RCC 7860 (cell line): ENCODE measurements at regions not wholly inside any gene's neighbourhood (a gene's known extent, or its start where the extent isn't known, plus 50 kb on each side); places are given as distances from the start of the nearest gene placed in this dataset.
A peak's percentile ranks its signal among the peaks of the same experiment; 100 is the strongest.

Experiments
- DNase-seq: peaks from one replicate; pipeline ENCODE4 v3.0.0-alpha.2; 2015; ENCODE audit warnings: low spot score
- FAIRE-seq: peaks from 2 replicates; lab custom pipeline; 2012; peaks lifted over from hg19 to GRCh38; lab: Jason Lieb, UNC

- FAIRE-seq (no peak), DNase-seq (no peak)
Measured at GRCh38 chr2:7824211-7824610, 857.6 kb upstream of the ID2 start.

GRCh38 chr2:7825591-7826312 lies 856.1 kb upstream of the ID2 start:
- FAIRE-seq (peak; percentile 22), DNase-seq (peak; percentile 87)

- FAIRE-seq (no peak), DNase-seq (no peak)
Measured at GRCh38 chr2:7826656-7827055, 855.2 kb upstream of the ID2 start.

GRCh38 chr2:7829241-7829640 lies 852.6 kb upstream of the ID2 start:
- DNase-seq (no peak), FAIRE-seq (no peak)

- FAIRE-seq (no peak), DNase-seq (no peak)
Measured at GRCh38 chr2:7830616-7831015, 851.2 kb upstream of the ID2 start.

GRCh38 chr2:7835151-7835550 lies 846.7 kb upstream of the ID2 start:
- DNase-seq, result no peak
- no peak for FAIRE-seq

GRCh38 chr2:7835693-7836680 lies 845.9 kb upstream of the ID2 start:
- no peak for DNase-seq
- no peak for FAIRE-seq

GRCh38 chr2:7837237-7837760 lies 844.6 kb upstream of the ID2 start:
- FAIRE-seq, result no peak
- DNase-seq, result no peak

GRCh38 chr2:7838669-7839068 lies 843.2 kb upstream of the ID2 start:
- FAIRE-seq, result no peak

GRCh38 chr2:7840651-7841380 lies 841.0 kb upstream of the ID2 start:
- DNase-seq (no peak), FAIRE-seq (no peak)

More at GRCh38 chr2:7838669-7839068, 843.2 kb upstream of the ID2 start:
- no peak for DNase-seq

- no peak for DNase-seq
- FAIRE-seq, result no peak
Measured at GRCh38 chr2:7841751-7842150, 840.1 kb upstream of the ID2 start.

- no peak for FAIRE-seq
- no peak for DNase-seq
Measured at GRCh38 chr2:7844414-7844965, 837.4 kb upstream of the ID2 start.

GRCh38 chr2:7845332-7845731 lies 836.5 kb upstream of the ID2 start:
- DNase-seq, result no peak
- no peak for FAIRE-seq

- no peak for FAIRE-seq
Measured at GRCh38 chr2:7846607-7847006, 835.2 kb upstream of the ID2 start.

GRCh38 chr2:7847321-7847720 lies 834.5 kb upstream of the ID2 start:
- DNase-seq (no peak), FAIRE-seq (no peak)

More at GRCh38 chr2:7846607-7847006, 835.2 kb upstream of the ID2 start:
- no peak for DNase-seq

- FAIRE-seq, result no peak
- DNase-seq, result no peak
Measured at GRCh38 chr2:7849027-7849426, 832.8 kb upstream of the ID2 start.

- FAIRE-seq, result no peak
- DNase-seq, result no peak
Measured at GRCh38 chr2:7849531-7849930, 832.3 kb upstream of the ID2 start.

- no peak for DNase-seq
- FAIRE-seq, result no peak
Measured at GRCh38 chr2:7852546-7852945, 829.3 kb upstream of the ID2 start.

GRCh38 chr2:7857904-7858303 lies 824.0 kb upstream of the ID2 start:
- FAIRE-seq (no peak), DNase-seq (no peak)

GRCh38 chr2:7858624-7859023 lies 823.2 kb upstream of the ID2 start:
- DNase-seq (no peak), FAIRE-seq (no peak)

- no peak for FAIRE-seq
- DNase-seq, result no peak
Measured at GRCh38 chr2:7860693-7861092, 821.2 kb upstream of the ID2 start.
